GM12892 (cell line): ENCODE measurements at regions not wholly inside any gene's neighbourhood (a gene's known extent, or its start where the extent isn't known, plus 50 kb on each side); places are given as distances from the start of the nearest gene placed in this dataset.
"Not testable (repeated sequence)": the region's sequence is repeated elsewhere in the genome, so short reads cannot be mapped to it uniquely, and the experiment has no call there.

ENCODE experiments used
- DNase-seq: peaks from one replicate; pipeline ENCODE4 v3.0.0; 2011; ENCODE audit not compliant: insufficient read length
- FAIRE-seq: peaks from 2 replicates; lab custom pipeline; 2011; peaks lifted over from hg19 to GRCh38; lab: Jason Lieb, UNC
- POLR2A ChIP-seq: IDR thresholded peaks from 2 replicates; pipeline ENCODE4 v1.6.1; 2011; ENCODE audit warnings: low read depth, low read length, control low read depth
- POLR2AphosphoS5 ChIP-seq: IDR thresholded peaks from 2 replicates; pipeline ENCODE4 v1.6.1; 2011; ENCODE audit warnings: low read depth, low read length, control low read depth
- TAF1 ChIP-seq: IDR thresholded peaks from 2 replicates; pipeline ENCODE4 v1.6.1; 2011; ENCODE audit warnings: low read depth, mild to moderate bottlenecking, control low read depth, low read length, borderline replicate concordance

DNA sequence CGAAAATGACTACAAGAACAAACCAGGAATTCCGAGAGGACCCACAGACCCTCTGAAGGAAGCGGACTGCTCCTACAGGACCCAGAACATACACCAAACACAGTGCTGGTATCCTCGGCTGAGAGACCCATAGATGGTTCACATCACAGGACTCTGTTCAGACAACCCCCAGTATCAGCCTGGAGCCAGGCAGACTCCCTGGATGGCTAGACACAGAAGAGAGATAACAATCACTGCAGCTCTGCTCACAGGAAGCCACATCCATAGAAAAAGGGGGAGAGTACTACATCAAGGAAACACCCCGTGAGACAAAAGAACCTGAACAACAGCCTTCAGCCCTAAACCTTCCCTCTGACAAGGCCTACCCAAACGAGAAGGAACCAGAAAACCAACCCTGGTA is 434.0 kb upstream of the NR5A2 start:
- no peak for TF ChIP-seq POLR2A
- no peak for TF ChIP-seq POLR2AphosphoS5
- no peak for TF ChIP-seq TAF1
- DNase-seq (no peak), FAIRE-seq (no peak)

DNA sequence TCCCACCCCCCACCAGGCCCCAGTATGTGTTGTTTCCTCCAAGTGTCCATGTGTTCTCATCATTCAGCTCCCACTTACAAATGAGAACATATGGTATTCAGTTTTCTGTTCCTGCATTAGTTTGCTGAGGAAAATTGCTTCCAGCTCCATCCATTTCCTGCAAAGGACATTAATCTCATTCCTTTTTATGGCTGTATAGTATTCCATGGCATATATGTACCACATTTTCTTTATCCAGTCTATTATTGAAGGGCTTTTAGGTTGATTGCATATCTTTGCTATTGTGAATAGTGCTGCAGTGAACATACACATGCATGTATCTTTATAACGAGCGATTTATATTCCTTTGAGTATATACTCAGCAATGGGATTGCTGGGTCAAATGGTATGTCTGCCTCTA is 431.1 kb upstream of the NR5A2 start:
- not testable (repeated sequence) for FAIRE-seq, DNase-seq

DNA sequence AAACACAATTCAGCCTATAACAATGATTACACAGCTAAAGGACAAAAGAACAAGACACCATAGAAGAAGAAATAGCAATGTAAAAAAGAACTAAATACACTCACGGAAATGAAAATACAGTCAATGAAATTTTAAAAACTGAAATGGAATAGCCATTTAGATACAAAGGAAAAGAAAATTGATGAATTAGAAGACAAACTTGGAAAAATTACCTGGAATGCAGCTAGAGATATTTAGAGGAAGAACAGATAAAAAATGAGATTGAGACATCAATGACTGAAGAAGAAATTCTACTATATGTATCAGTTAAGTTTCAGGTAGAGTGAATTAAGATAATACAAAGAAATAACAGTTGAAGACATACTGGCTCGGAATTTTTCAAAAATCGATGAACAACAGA is 430.4 kb upstream of the NR5A2 start:
- FAIRE-seq = no peak
- TF ChIP-seq POLR2A (no peak), TAF1 (no peak), POLR2AphosphoS5 (no peak)
- DNase-seq = no peak

GRCh38 chr1:199608414-199608813 is 419.1 kb upstream of the NR5A2 start:
- FAIRE-seq (no peak), DNase-seq (no peak)
- no peak for TF ChIP-seq TAF1
- no peak for TF ChIP-seq POLR2AphosphoS5
- no peak for TF ChIP-seq POLR2A

DNA sequence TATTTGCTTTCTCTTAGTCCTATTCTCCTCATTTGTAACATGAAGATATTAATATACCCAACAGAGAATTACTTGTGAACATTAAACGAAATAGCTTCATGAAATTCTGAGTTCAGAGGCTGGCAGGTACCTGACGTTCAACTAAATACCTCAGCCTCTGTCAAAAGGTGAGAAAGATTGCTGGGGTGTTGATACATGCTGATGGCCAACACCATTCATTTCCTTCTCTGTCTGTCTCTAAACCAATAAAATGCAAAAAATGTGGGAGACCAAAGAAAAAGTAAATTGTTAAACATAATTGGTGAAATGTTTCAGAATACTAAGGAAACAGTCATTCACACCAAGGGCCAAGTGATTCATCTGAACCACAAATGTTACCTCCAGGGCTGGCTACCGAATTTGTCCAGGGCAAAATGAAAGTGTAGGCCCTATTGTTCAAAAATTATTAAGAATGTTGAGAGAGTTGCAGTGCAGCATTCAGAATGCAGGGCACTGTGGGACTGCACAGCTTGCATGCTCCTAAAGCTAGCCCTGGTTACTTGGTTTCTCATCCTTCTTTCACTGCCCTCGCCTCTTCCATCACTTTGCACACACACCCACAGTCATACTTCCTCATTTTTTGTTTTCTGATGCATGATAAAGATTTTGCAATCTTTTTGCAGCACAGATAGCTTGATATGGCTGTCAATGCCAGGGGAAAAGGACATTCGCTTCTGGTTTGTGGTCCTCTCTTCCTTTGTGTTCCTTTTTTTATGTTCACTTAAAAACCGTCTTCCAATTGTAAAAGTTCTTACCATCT is 414.3 kb upstream of the NR5A2 start:
- TF ChIP-seq POLR2A (no peak), TAF1 (no peak), POLR2AphosphoS5 (no peak)
- no peak for FAIRE-seq
- no peak for DNase-seq

DNA sequence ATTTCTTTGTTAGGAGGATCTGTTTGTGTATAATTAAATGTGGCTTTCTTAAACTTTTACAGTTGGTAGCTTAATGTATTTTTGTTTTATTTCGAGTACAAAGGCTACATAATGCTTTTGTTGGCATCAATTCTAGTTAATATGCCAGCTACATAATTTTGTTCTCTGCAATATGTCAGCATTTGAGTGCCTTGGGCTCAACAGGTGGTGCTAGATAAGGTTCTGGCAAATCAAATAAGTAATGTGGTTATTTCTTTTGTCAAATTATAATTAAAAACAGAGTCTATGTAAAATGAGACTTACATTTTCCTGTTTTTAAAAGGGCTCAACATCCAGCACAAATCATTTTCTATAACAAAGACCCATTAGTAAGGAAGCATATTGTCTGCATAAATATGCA is 410.6 kb upstream of the NR5A2 start:
- TF ChIP-seq POLR2AphosphoS5 (no peak), TAF1 (no peak), POLR2A (no peak)
- FAIRE-seq (no peak), DNase-seq (no peak)

DNA sequence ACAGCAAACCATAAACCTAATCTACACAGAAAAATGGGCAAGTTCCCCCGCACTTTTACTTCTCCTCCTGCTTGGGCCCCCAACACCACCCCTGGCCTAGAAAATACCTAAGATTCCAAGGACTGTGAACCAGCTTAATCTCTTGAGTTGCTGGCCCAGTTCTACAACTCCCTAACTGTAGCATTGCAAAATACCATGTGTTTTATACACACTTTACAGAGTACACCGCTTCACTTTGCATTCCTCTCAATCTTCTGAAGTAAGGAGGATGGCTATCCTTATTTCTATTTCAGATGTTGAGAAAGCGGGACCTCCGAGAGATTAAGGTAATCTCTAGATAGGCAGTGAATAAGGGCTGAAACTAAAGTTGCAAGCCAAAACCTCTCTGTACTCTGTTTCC is 408.3 kb upstream of the NR5A2 start:
- no peak for FAIRE-seq
- DNase-seq = no peak
- TF ChIP-seq POLR2AphosphoS5 = no peak
- TF ChIP-seq TAF1 = no peak
- TF ChIP-seq POLR2A = no peak

GRCh38 chr1:199626228-199626627 is 401.3 kb upstream of the NR5A2 start:
- DNase-seq, FAIRE-seq: not testable (repeated sequence)

GRCh38 chr1:199629624-199630023 is 397.9 kb upstream of the NR5A2 start:
- no peak for TF ChIP-seq POLR2A
- no peak for TF ChIP-seq TAF1
- TF ChIP-seq POLR2AphosphoS5 = no peak
- no peak for FAIRE-seq
- DNase-seq = no peak

GRCh38 chr1:199639453-199639852 is 388.1 kb upstream of the NR5A2 start:
- TF ChIP-seq POLR2A (no peak), TAF1 (no peak), POLR2AphosphoS5 (no peak)
- no peak for FAIRE-seq
- no peak for DNase-seq

DNA sequence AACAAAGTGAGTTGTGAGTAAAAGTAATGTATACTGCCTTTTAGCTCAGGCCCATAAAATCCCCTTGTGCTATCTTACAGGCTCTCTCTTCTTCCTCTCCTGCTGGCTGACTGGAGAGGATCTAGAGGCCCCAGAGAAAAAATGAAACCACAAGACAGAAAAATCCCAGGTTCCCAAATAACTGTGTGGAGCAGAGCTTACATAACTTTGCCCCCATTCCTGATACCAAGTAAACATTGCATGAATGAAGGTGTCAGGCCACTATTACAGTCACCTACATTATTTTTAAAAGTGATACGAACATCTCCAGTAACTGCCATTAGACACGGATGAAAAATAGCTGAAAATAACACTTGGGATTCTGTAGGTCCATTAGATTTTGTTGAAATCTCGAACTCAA is 386.0 kb upstream of the NR5A2 start:
- FAIRE-seq (no peak), DNase-seq (no peak)
- TF ChIP-seq POLR2AphosphoS5 = no peak
- no peak for TF ChIP-seq TAF1
- TF ChIP-seq POLR2A = no peak

DNA sequence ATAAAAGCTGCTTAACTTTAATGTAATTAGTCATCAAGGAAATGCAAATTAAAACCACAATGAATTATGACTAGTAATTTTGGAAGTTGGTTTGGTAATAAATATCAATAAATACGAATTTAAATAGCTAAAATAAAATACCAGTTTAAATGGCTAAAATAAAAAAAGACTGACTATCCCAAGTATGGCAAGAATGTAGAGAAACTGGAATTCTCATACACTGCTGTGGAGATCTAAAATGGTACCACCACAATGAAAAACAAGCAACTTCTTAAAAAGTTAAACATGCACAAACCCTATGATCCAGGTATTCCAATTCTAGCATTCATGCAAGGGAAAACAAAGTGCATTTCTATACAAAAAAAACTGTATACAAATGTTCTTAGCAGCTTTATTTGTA is 382.6 kb upstream of the NR5A2 start:
- no peak for FAIRE-seq
- TF ChIP-seq POLR2AphosphoS5 = no peak
- no peak for TF ChIP-seq TAF1
- no peak for TF ChIP-seq POLR2A
- no peak for DNase-seq

DNA sequence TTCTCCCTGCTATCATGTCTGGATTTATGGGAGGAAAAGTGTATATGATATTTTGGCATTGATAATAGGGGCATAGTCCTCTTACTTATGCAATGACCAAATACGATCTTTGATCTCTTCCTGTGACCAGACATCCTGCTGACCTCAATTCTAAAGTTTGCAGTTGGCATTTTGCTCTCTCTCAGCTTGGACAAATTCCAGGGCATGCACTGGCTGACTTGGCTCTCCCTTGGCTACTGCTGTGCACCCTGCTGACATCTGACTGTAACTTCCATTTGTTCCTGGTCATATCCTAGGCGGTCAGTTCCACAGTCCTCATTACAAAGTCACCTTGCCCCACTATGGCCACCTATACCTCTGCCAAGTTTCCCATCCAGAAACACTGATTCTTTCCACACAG is 380.7 kb upstream of the NR5A2 start:
- no peak for DNase-seq
- no peak for FAIRE-seq
- TF ChIP-seq TAF1 = no peak
- TF ChIP-seq POLR2A = no peak
- no peak for TF ChIP-seq POLR2AphosphoS5

DNA sequence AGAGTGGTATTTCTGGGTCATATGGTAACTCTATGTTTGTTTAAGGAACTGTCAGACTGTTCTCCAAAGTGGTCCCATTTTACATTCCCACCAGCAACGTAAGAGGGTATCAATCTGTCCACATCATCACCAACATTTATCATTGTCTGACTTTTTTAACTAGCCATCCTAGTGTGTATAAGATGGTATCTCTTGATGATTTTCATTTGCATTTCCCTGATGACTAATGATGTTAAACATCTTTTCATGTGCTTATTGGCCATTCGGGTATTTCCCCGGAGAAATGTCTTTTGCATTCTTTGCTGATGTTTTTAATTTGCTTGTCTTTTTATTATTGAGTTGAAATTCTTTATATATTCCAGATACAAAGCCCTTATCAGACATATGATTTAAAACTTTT is 370.1 kb upstream of the NR5A2 start:
- DNase-seq (no peak), FAIRE-seq (no peak)
- TF ChIP-seq POLR2AphosphoS5 (no peak), TAF1 (no peak), POLR2A (no peak)
